Panc1 (cell line): ENCODE measurements at regions not wholly inside any gene's neighbourhood (a gene's known extent, or its start where the extent isn't known, plus 50 kb on each side); places are given as distances from the start of the nearest gene placed in this dataset.

ENCODE experiments used
- ATAC-seq: fragments of 200-7000 bp; cut with Tn5 transposase; 2 replicates; pipeline ENCODE4 v1.9.1; 2020; ENCODE audit warnings: mild to moderate bottlenecking, moderate library complexity
- BruUV-seq: library from RNA; stranded (reverse); fragments of 400-500 nt; replicated peaks from 2 replicates; lab custom pipeline; 2021; lab: Mats Ljungman, UMichigan
- CTCF ChIA-PET: fragments of 300-600 bp; sonication (Branson Sonifier 250); formaldehyde crosslinking; loops from one replicate; lab custom pipeline; 2022; ENCODE audit warnings: antibody characterized with exemption; lab: Charles Lee
- POLR2A ChIA-PET: fragments of 300-600 bp; sonication (Branson Sonifier 250); formaldehyde crosslinking; loops from one replicate; lab custom pipeline; 2022; ENCODE audit warnings: antibody characterized with exemption; lab: Charles Lee
- DNase-seq: peaks from one replicate; pipeline ENCODE4 v3.0.0-alpha.2; 2010; ENCODE audit warnings: low read depth, low spot score
- H3K27ac ChIP-seq: 2 replicates; pipeline ENCODE4 v1.5.1; 2011; ENCODE audit warnings: mild to moderate bottlenecking, low read length, inconsistent platforms
- H3K27me3 ChIP-seq: fragments of 200-500 bp; sonication (Bioruptor generic); 2 replicates; pipeline ENCODE4 v1.6.0; 2014; ENCODE audit warnings: low read length, inconsistent platforms; ENCODE audit not compliant: control insufficient read depth, insufficient read depth
- H3K36me3 ChIP-seq: fragments of 200-500 bp; sonication (Bioruptor generic); 2 replicates; pipeline ENCODE4 v1.5.1; 2014; ENCODE audit warnings: inconsistent platforms, mild to moderate bottlenecking, low read length, moderate library complexity; ENCODE audit not compliant: control insufficient read depth, insufficient read depth
- H3K4me1 ChIP-seq: 2 replicates; pipeline ENCODE4 v1.5.1; 2011; ENCODE audit warnings: inconsistent platforms, mild to moderate bottlenecking, low read length, moderate library complexity; ENCODE audit not compliant: control insufficient read depth, insufficient read depth
- H3K4me3 ChIP-seq, 2 experiments: 2 replicates each; pipeline ENCODE4 v1.5.1; 2011 to 2012; ENCODE audit warnings: low read depth in 2 of 2, low read length in 2 of 2, mild to moderate bottlenecking in 2 of 2, inconsistent platforms in 1 of 2, moderate library complexity in 1 of 2
- H3K9me3 ChIP-seq: fragments of 200-500 bp; sonication (Bioruptor generic); 2 replicates; pipeline ENCODE4 v1.5.1; 2014; ENCODE audit warnings: low read depth, mild to moderate bottlenecking, inconsistent platforms, low read length, moderate library complexity; ENCODE audit not compliant: control insufficient read depth, insufficient read depth
- POLR2AphosphoS5 ChIP-seq: IDR thresholded peaks from 2 replicates; pipeline ENCODE4 v1.6.1; 2012; ENCODE audit warnings: mild to moderate bottlenecking, low read depth, low read length, moderate library complexity
- SIN3A ChIP-seq: IDR thresholded peaks from 2 replicates; pipeline ENCODE4 v1.6.1; 2012; ENCODE audit warnings: low read depth, mild to moderate bottlenecking, low read length, moderate library complexity, borderline replicate concordance; ENCODE audit not compliant: insufficient read depth
- TCF7L2 ChIP-seq: IDR thresholded peaks from 2 replicates; pipeline ENCODE4 v1.6.1; 2011; ENCODE audit warnings: mild to moderate bottlenecking, low read depth, low read length, inconsistent platforms
- in situ Hi-C: cut with HindIII; loops from 2 replicates; pipeline ENCODE4 v1.10.0; 2016; ENCODE audit warnings: low sequenced_read_pairs, low pct_unique_long_range_greater_than_20kb
- intact Hi-C: fragments of 100-400 bp; cut with micrococcal nuclease; formaldehyde crosslinking; loops from one replicate; pipeline ENCODE4 v1.10.0; 2022; ENCODE audit not compliant: unreplicated experiment
- TF ChIP-seq, protein P1 (sequence below), 2 experiments: IDR thresholded peaks; 2 replicates each; pipeline ENCODE4 v1.6.1; 2011 to 2012; ENCODE audit warnings: low read depth in 2 of 2, control low read depth in 1 of 2, low read length in 1 of 2, mild to moderate bottlenecking in 1 of 2, moderate library complexity in 1 of 2; ENCODE audit not compliant: insufficient read depth in 1 of 2
- TF ChIP-seq, protein P2 (sequence below): fragments of 450-650 bp; IDR thresholded peaks from 2 replicates; pipeline ENCODE4 v1.5.1; 2017; ENCODE audit warnings: mild to moderate bottlenecking

DNA sequence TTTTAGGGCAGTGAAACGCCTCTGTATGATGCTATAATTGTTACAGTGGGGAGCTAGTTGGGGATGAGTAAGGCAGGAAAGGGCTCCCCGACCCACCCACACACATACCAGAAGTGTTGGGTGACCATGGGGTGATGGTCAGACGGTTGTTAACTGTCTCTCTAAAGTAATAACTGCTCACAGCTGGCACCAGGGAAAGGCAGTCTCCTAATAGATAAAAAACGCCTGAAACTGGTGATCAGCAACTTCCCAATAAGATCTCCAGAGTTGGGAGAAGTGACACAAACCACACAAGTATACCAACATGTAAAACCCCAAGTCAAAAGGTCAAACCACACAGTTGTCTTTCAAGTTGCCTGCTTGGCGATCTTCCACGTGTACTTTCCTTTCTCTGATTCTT is 346.5 kb upstream of the CNTN4 start:
- DNase-seq (no peak), ATAC-seq (no peak)
- in situ Hi-C loops, result no loop called here
- TF ChIP-seq TCF7L2 (no peak), SIN3A (no peak), POLR2AphosphoS5 (no peak)
- TF ChIP-seq, protein P1, sequence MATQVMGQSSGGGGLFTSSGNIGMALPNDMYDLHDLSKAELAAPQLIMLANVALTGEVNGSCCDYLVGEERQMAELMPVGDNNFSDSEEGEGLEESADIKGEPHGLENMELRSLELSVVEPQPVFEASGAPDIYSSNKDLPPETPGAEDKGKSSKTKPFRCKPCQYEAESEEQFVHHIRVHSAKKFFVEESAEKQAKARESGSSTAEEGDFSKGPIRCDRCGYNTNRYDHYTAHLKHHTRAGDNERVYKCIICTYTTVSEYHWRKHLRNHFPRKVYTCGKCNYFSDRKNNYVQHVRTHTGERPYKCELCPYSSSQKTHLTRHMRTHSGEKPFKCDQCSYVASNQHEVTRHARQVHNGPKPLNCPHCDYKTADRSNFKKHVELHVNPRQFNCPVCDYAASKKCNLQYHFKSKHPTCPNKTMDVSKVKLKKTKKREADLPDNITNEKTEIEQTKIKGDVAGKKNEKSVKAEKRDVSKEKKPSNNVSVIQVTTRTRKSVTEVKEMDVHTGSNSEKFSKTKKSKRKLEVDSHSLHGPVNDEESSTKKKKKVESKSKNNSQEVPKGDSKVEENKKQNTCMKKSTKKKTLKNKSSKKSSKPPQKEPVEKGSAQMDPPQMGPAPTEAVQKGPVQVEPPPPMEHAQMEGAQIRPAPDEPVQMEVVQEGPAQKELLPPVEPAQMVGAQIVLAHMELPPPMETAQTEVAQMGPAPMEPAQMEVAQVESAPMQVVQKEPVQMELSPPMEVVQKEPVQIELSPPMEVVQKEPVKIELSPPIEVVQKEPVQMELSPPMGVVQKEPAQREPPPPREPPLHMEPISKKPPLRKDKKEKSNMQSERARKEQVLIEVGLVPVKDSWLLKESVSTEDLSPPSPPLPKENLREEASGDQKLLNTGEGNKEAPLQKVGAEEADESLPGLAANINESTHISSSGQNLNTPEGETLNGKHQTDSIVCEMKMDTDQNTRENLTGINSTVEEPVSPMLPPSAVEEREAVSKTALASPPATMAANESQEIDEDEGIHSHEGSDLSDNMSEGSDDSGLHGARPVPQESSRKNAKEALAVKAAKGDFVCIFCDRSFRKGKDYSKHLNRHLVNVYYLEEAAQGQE (IDR thresholded peaks at IDR 0.05; ENCODE audit: insufficient read depth in 1 of 2, low read depth in 2 of 2, low read length in 1 of 2), result no peak
- TF ChIP-seq, protein P2, sequence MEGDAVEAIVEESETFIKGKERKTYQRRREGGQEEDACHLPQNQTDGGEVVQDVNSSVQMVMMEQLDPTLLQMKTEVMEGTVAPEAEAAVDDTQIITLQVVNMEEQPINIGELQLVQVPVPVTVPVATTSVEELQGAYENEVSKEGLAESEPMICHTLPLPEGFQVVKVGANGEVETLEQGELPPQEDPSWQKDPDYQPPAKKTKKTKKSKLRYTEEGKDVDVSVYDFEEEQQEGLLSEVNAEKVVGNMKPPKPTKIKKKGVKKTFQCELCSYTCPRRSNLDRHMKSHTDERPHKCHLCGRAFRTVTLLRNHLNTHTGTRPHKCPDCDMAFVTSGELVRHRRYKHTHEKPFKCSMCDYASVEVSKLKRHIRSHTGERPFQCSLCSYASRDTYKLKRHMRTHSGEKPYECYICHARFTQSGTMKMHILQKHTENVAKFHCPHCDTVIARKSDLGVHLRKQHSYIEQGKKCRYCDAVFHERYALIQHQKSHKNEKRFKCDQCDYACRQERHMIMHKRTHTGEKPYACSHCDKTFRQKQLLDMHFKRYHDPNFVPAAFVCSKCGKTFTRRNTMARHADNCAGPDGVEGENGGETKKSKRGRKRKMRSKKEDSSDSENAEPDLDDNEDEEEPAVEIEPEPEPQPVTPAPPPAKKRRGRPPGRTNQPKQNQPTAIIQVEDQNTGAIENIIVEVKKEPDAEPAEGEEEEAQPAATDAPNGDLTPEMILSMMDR, result no peak
- no peaks in the 10 kb centered on the region for H3K36me3 ChIP-seq
- ChIA-PET POLR2A (no interaction called here), CTCF (no interaction called here)
- no peaks in the 10 kb centered on the region for H3K4me1 ChIP-seq
- no peaks in the 10 kb centered on the region for H3K27me3 ChIP-seq
- intact Hi-C loops, result no loop called here
- BruUV-seq, result no TSS peak
- H3K27ac ChIP-seq, result no peak overlapping the region
- H3K9me3 ChIP-seq, result no peaks in the 10 kb centered on the region
- H3K4me3 ChIP-seq, result no peak overlapping the region

DNA sequence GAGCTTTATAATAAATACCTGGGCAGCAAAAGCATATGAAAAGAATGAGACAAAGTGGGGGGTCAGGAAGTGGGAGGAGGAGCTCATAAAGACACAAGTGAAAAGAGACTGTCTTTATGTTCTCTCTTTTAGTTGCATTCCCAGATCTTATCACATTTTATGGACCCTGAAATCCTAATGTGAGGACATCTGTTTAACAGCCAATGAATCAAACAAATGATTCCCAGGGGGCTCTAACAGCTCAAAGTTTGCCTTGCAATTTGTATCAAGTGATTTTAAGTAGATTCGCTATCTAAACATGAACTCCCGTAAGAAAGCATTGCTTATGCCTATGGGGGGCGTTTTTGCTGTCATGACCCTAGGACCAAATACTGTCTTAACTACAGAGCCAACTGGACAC is 332.3 kb upstream of the CNTN4 start:
- Histone ChIP-seq H3K36me3 (no peaks in the 10 kb centered on the region), H3K4me3 (no peak overlapping the region), H3K9me3 (no peaks in the 10 kb centered on the region), H3K27ac (no peak overlapping the region), H3K4me1 (no peaks in the 10 kb centered on the region), H3K27me3 (no peaks in the 10 kb centered on the region)
- no TSS peak for BruUV-seq
- in situ Hi-C loops, result no loop called here
- CTCF ChIA-PET, result no interaction called here
- intact Hi-C loops, result no loop called here
- ATAC-seq (no peak), DNase-seq (no peak)
- POLR2A ChIA-PET, result no interaction called here
- TF ChIP-seq, protein P2, result no peak
- no peak for TF ChIP-seq POLR2AphosphoS5
- TF ChIP-seq SIN3A, result no peak
- no peak for TF ChIP-seq TCF7L2
- TF ChIP-seq, protein P1 (IDR thresholded peaks at IDR 0.05; ENCODE audit: insufficient read depth in 1 of 2, low read depth in 2 of 2, low read length in 1 of 2), result no peak
